MCF 10A (cell line): ENCODE measurements at regions not wholly inside any gene's neighbourhood (a gene's known extent, or its start where the extent isn't known, plus 50 kb on each side); places are given as distances from the start of the nearest gene placed in this dataset.

ENCODE experiments used
- BruUV-seq: library from RNA; stranded (reverse); fragments of 400-500 nt; replicated peaks from 2 replicates; lab custom pipeline; 2021; lab: Mats Ljungman, UMichigan
- CTCF ChIA-PET: fragments of 300-600 bp; sonication (Branson Sonifier 250); formaldehyde crosslinking; extraction: SDS; loops from one replicate; lab custom pipeline; 2021; ENCODE audit warnings: antibody characterized with exemption, inconsistent platforms; lab: Yijun Ruan, JAX
- POLR2A ChIA-PET: fragments of 300-600, 350-650 bp; sonication (Branson Sonifier 250); formaldehyde crosslinking; extraction: SDS; loops from one replicate; lab custom pipeline; 2020; ENCODE audit warnings: antibody characterized with exemption, inconsistent platforms; lab: Yijun Ruan, JAX
- DNase-seq: peaks from one replicate; pipeline ENCODE4 v3.0.0-alpha.2; 2018; ENCODE audit not compliant: unreplicated experiment
- H3K27ac Mint-ChIP-seq: one replicate; pipeline ENCODE4 v1.8.0; 2022; ENCODE audit warnings: mild to moderate bottlenecking, low read depth, mixed read lengths; ENCODE audit not compliant: unreplicated experiment
- H3K27me3 Mint-ChIP-seq: one replicate; pipeline ENCODE4 v1.8.0; 2022; ENCODE audit warnings: mixed read lengths; ENCODE audit not compliant: insufficient read depth, unreplicated experiment
- H3K36me3 Mint-ChIP-seq: one replicate; pipeline ENCODE4 v1.8.0; 2022; ENCODE audit warnings: mild to moderate bottlenecking, moderate library complexity, mixed read lengths; ENCODE audit not compliant: insufficient read depth, unreplicated experiment
- H3K4me1 Mint-ChIP-seq: one replicate; pipeline ENCODE4 v1.8.0; 2022; ENCODE audit warnings: mixed read lengths; ENCODE audit not compliant: insufficient read depth, unreplicated experiment
- H3K4me3 Mint-ChIP-seq: one replicate; pipeline ENCODE4 v1.8.0; 2022; ENCODE audit warnings: mild to moderate bottlenecking, moderate library complexity, mixed read lengths; ENCODE audit not compliant: unreplicated experiment
- H3K9me3 Mint-ChIP-seq: one replicate; pipeline ENCODE4 v1.8.0; 2022; ENCODE audit warnings: mixed read lengths; ENCODE audit not compliant: unreplicated experiment
- intact Hi-C: fragments of 100-400 bp; cut with micrococcal nuclease; formaldehyde crosslinking; loops from 2 replicates; pipeline ENCODE4 v1.14.1; 2022
- TF ChIP-seq, protein P1 (sequence below): fragments of 200-600 bp; IDR thresholded peaks from one replicate; pipeline ENCODE4 v1.8.0; 2022; ENCODE audit warnings: antibody characterized with exemption, mild to moderate bottlenecking; ENCODE audit not compliant: unreplicated experiment

DNA sequence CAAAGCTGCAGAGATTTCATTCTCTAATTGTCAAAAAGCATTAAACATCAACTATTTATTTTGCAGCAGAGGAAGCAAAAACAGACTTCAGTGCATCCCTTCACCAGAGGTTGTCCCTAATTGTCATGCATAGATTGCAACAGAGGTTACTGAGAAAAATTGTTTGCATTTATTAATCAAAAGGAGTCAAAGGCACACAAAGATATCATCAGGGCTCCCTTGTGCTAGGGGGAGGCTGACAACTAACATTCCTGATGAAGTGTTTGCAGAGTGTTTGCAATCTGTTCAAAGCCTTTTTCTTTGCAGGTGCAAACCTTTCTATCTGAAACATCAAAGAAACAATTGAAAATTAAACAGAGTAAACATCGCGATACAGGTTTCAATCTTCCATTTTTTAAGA lies 227.5 kb downstream of the TEX36 start:
- Mint-ChIP-seq H3K36me3 (no peaks in the 10 kb centered on the region), H3K9me3 (no peaks in the 10 kb centered on the region), H3K27ac (no peak overlapping the region), H3K4me3 (no peak overlapping the region), H3K4me1 (no peaks in the 10 kb centered on the region), H3K27me3 (peaks cover 12% of the 10 kb centered on the region)
- CTCF ChIA-PET = no interaction called here
- no peak for DNase-seq
- no TSS peak for BruUV-seq
- POLR2A ChIA-PET = no interaction called here
- TF ChIP-seq, protein P1, sequence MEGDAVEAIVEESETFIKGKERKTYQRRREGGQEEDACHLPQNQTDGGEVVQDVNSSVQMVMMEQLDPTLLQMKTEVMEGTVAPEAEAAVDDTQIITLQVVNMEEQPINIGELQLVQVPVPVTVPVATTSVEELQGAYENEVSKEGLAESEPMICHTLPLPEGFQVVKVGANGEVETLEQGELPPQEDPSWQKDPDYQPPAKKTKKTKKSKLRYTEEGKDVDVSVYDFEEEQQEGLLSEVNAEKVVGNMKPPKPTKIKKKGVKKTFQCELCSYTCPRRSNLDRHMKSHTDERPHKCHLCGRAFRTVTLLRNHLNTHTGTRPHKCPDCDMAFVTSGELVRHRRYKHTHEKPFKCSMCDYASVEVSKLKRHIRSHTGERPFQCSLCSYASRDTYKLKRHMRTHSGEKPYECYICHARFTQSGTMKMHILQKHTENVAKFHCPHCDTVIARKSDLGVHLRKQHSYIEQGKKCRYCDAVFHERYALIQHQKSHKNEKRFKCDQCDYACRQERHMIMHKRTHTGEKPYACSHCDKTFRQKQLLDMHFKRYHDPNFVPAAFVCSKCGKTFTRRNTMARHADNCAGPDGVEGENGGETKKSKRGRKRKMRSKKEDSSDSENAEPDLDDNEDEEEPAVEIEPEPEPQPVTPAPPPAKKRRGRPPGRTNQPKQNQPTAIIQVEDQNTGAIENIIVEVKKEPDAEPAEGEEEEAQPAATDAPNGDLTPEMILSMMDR = no peak
- intact Hi-C loops = no loop called here

DNA sequence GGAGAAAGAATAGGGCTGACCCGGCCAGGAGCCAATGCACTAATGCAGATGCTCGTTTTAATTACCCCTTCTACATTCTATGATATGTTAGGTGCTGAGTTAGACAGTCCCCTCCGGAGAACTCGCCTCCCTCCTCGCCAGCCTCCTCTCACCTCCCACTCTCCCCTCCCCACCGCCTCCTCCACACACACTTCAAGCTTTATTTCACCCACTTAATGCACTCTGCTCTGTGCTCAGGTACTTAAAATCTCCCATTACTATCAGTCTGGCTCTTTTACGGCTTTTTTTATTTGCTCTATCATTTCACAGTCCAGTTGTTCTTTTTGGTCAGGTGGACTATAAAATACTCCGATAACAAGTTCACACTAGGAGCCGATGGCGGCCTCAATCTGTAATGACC lies 231.6 kb downstream of the TEX36 start:
- no peak for DNase-seq
- TF ChIP-seq, protein P1 = no peak
- Mint-ChIP-seq H3K27me3 (peaks cover 12% of the 10 kb centered on the region), H3K4me3 (no peak overlapping the region), H3K4me1 (no peaks in the 10 kb centered on the region), H3K9me3 (no peaks in the 10 kb centered on the region), H3K36me3 (no peaks in the 10 kb centered on the region), H3K27ac (no peak overlapping the region)
- intact Hi-C loops = no loop called here
- ChIA-PET CTCF (no interaction called here), POLR2A (no interaction called here)
- BruUV-seq = no TSS peak

DNA sequence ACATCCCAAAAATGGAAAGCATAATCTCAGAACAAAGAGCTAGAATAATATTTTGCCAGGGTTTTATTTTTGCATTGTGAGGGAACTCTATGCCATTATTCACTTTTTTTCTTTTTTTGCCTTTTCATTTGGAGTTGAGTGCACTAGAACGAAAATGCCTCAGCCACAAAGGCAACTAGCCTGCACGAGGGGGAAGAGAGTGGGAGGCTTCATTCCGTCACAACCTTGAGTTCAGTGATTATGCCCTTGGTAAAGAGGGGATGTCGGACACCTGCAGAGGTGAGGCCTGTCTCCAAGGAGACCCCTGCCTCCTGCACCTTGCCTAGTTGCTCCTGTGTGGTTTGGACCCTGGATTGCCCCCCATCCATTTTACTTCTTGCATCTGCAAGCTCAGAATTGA lies 232.7 kb downstream of the TEX36 start:
- CTCF ChIA-PET = no interaction called here
- H3K4me3 Mint-ChIP-seq = no peak overlapping the region
- peaks cover 12% of the 10 kb centered on the region for H3K27me3 Mint-ChIP-seq
- TF ChIP-seq, protein P1 = no peak
- DNase-seq = no peak
- POLR2A ChIA-PET = no interaction called here
- no peaks in the 10 kb centered on the region for H3K4me1 Mint-ChIP-seq
- no peaks in the 10 kb centered on the region for H3K9me3 Mint-ChIP-seq
- BruUV-seq = no TSS peak
- intact Hi-C loops = no loop called here
- H3K27ac Mint-ChIP-seq = no peak overlapping the region
- H3K36me3 Mint-ChIP-seq = no peaks in the 10 kb centered on the region

GRCh38 chr10:125449571-125449970 lies 233.4 kb downstream of the TEX36 start:
- POLR2A ChIA-PET = no interaction called here
- Mint-ChIP-seq H3K4me3 (no peak overlapping the region), H3K27ac (no peak overlapping the region), H3K27me3 (peaks cover 14% of the 10 kb centered on the region), H3K9me3 (no peaks in the 10 kb centered on the region), H3K36me3 (no peaks in the 10 kb centered on the region), H3K4me1 (no peaks in the 10 kb centered on the region)
- DNase-seq = no peak
- CTCF ChIA-PET = interaction anchor here (0.5 kb wide), 1 partner anchor 97 kb away, joined by 4 read pairs; no protein-coding TSS in a partner anchor
- TF ChIP-seq, protein P1 = no peak
- intact Hi-C loops = no loop called here
- no TSS peak for BruUV-seq
